HUDEP-2 (cell line): ENCODE measurements at regions not wholly inside any gene's neighbourhood (a gene's known extent, or its start where the extent isn't known, plus 50 kb on each side); places are given as distances from the start of the nearest gene placed in this dataset.

ENCODE experiments used
- DNase-seq, 76 experiments: peaks; one replicate each; lab custom pipeline; 2025; ENCODE audit not compliant: unreplicated experiment in 76 of 76; lab: John Stamatoyannopoulos, UW

DNA sequence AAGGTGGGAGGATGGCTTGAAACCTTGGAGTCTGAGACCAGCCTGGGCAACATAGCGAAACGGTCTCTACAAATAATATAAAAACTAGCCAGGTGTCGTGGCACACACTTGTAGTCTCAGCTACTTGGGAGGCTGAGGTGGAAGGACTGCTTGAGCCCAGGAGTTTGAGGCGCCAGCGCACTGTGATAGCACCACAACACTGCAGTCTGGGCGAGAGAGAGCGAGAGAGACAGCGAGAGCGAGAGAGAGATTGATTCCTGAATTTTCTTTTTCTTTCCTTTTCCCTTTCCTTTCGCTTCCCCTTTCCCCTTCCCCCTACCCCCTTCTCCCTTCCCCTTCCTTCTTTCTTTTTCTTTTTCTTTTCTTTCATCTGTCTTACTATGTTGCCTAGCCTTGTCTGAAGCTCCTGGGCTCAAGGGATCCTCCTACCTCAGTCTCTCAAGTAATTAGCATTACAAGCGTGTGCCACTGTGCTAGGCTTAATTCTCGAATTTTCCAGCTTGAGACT lies 162.4 kb upstream of the ZBED5 start:
- no peak for DNase-seq

- no peak for DNase-seq
Observed at GRCh38 chr11:11016943-11017342, 159.1 kb upstream of the ZBED5 start.

GRCh38 chr11:11016068-11016467 lies 158.2 kb upstream of the ZBED5 start:
- no peak for DNase-seq

GRCh38 chr11:11011617-11012016 lies 153.8 kb upstream of the ZBED5 start:
- no peak for DNase-seq

- peak in 3 of 76 experiments; percentile 3 to 12 (median 9) for DNase-seq
Observed at GRCh38 chr11:11010624-11011127, 152.8 kb upstream of the ZBED5 start.

- DNase-seq: no peak
Observed at GRCh38 chr11:11009179-11009578, 151.3 kb upstream of the ZBED5 start.

- no peak for DNase-seq
Observed at GRCh38 chr11:11004069-11004468, 146.2 kb upstream of the ZBED5 start.

- DNase-seq: no peak
Observed at GRCh38 chr11:11003226-11003625, 145.4 kb upstream of the ZBED5 start.

DNA sequence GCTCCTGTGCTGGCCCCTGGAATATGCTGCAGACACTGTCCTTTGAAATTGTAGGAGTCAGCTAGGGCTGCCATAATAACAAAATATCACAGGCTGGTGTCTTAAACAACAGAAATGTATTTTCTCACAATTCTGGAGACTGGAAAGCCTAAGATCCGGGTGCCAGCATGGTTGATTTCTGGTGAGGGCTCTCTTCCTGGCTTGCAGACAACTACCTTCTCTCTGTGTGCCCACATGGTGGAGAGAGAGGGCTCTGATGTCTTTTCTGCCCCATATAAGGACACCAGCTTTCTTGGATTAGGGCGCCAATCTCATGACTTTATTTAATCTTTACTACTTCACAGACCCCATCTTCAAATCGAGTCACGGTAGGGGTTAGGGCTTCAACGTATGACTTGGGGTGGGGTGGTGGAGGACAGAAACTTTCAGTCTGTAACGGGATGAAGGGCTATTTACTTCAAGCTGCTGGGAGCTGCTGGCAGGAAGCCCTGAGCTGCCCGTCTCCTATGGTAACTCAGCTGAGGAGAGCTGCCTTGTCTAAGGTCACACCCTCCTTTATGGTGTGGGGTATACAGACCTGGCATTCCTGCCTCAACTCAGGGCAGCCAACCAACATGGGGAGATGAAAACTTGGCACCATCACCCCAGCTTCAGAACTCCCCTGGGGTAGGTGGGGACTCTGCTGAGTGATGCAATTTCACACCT lies 142.9 kb upstream of the ZBED5 start:
- no peak for DNase-seq

- no peak for DNase-seq
Observed at GRCh38 chr11:10998674-10999073, 140.8 kb upstream of the ZBED5 start.

DNA sequence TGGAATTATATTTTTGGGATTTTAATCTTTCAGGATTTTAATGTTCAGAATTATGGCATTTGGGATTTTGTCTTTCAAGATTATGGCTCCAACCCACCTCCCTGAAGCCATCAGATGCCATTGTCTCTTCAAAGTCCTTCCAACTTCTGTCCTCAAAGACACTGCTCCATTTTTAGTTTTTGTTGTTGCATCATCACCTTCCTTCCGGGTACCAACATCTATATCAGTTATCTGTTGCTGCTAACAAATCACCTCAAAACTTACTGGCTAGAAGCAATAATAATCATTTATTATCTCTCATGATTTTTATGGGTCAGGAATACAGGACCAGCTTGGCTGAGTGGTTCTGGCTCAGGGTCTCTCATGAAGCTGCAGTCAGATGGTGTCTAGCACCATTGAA lies 138.8 kb upstream of the ZBED5 start:
- DNase-seq: no peak

DNA sequence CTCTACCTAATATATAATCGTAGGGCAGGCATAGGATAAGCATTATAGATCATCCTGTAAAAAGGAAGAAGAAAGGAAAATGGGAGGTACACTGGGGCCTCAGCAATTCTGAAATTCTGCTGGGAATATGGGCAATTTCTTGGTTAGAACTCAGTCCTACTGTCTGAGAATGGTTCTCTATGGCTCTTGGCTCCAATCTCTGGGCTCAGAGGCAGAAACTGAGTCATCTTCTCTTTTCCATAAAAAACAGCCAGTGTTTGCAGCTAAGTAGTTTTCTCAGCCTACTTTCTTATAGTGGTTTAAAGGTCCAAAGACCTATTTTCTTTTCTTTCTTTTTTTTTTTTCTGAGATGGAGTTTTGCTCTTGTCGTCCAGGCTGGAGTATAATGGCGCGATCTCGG lies 135.8 kb upstream of the ZBED5 start:
- no peak for DNase-seq

GRCh38 chr11:10993186-10993585 lies 135.3 kb upstream of the ZBED5 start:
- DNase-seq: no peak

DNA sequence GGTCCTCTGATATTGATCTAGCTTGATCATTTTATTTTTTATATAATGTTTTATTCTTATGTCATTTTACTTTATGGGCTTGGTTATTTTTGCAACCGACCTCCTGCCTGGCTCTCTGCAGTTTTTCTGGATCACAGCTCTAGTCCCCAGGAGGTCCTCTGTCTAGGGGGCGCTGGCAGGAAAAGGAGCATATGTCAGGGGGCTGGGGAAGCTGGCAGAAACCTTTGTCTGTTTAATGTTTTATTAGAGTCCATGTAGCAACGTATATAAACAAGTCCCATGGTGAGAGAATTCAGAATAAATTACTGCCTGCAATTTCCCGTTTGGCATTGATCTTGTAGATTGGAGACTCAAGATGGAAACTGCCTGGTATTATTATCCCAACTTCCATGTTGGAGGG lies 133.5 kb upstream of the ZBED5 start:
- DNase-seq: no peak

DNA sequence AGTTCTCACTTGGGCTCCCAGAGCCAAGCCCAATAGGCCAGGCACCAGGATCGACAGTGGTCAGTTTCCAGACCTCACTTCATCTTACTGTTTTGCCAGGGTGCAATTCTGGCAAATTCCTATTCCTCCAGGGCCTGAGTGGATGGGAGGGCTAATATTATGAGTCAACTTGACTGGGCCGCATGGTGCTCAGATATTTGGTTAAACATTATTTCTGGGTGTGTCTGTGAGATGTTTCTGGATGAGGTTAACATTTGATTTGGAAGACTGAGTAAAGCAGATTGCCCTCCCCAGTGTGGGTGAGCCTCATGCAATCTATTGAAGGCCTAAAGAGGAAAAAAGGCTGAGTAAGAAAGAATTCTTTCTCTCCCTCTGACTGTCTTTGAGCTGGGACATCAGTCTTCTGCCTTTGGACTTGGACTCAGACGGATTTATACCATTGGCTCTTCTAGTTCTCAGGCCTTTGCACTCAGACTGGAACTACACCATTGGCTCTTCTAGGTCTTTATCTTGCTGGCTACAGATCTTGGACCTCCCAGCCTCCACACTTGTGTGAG lies 132.9 kb upstream of the ZBED5 start:
- DNase-seq: no peak

DNA sequence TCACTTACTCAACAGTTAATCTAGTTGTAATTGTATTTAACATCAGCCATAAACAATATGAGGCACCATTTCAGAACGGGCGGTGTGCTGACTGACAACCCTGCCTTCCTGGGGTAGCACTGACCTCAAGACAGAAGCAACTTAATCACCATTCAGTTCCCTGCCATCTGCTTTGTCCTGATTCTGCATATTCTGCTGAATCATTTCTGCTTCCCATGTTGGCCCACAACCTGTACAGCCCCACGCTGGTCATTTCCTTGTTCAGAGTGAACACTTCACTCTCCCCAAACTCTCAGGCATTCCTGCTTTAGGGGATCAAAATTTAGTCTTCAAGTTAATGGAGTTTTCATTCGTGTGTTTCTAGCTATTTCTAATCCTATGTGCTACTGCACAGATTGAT lies 132.3 kb upstream of the ZBED5 start:
- peak in 1 of 76 experiments; percentile 37 for DNase-seq

DNA sequence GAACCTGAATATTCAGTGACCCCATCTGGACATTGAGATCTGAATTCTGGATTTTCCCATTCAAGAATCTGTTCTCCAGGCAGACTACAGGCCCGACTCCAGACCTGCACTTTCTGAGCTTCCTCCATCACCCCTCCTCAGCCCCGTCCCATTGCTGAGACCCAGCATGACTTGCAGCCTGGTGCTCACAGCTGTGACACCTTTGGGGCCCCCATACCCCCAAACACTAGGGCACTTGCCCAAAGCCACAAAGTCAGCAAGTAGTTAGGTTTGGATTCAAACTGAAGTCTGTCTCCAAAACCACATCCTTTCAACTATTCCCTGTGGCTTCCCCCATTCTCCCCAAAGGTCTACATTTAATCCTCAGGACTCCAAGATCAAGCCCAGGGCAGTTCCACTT lies 128.2 kb upstream of the ZBED5 start:
- DNase-seq: no peak

- no peak for DNase-seq
Observed at GRCh38 chr11:10984742-10985141, 126.9 kb upstream of the ZBED5 start.

GRCh38 chr11:10984250-10984649 lies 126.4 kb upstream of the ZBED5 start:
- no peak for DNase-seq

DNA sequence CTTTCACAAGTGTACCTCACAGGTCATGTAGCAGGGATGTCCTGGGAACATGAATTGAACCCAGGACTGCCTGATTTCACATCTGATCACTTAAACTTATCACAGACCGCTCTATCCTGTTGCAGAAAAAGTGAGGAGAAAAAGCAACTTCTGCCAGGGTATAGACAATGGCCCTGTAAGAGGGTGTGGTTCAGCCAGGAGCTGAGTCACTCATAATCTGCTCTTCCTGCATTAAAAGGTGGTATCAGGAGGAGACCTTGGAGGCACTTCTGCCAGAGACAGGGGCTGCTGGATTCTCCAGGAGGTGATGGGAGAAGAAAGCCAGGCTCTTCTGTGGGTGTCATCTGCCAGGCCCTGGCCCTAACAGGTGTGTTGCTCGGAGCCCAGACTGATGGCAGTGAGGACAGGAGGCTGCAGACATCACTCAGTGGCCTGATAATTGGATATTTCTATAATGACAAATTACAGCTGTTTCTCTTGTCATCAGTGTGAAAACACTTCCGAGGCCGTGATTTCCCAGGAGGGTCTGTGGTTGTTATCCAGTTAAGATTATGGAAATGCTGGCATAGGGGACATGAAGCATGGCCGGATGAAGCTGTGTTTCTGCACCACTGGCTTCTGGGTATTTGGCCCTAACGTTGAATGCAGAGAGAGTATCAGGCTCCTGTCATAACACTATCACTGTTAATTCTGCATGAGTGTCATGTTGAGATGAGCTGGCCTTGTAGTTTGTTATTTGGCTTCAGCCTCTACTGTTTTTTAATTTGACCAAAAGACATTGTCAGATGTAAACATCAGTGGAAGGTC lies 125.1 kb upstream of the ZBED5 start:
- DNase-seq: no peak

GRCh38 chr11:10979529-10979928 lies 121.7 kb upstream of the ZBED5 start:
- no peak for DNase-seq

GRCh38 chr11:10978198-10978597 lies 120.3 kb upstream of the ZBED5 start:
- no peak for DNase-seq
